GM18867 (cell line): ENCODE measurements at regions not wholly inside any gene's neighbourhood (a gene's known extent, or its start where the extent isn't known, plus 50 kb on each side); places are given as distances from the start of the nearest gene placed in this dataset.

Experiments
- ATAC-seq: cut with Tn5 transposase; IDR thresholded peaks from one replicate; pipeline ENCODE4 v1.9.1; 2021; ENCODE audit warnings: mild to moderate bottlenecking, moderate library complexity; ENCODE audit not compliant: unreplicated experiment

- no peak for ATAC-seq
These were observed 294.8 kb upstream of the DKK2 start for GRCh38 chr4:107330916-107331315.

GRCh38 chr4:107319386-107319785, 283.3 kb upstream of the DKK2 start:
- no peak for ATAC-seq

GRCh38 chr4:107318078-107318477, 282.0 kb upstream of the DKK2 start:
- ATAC-seq: no peak

- ATAC-seq: no peak
These were observed 281.5 kb upstream of the DKK2 start for GRCh38 chr4:107317611-107318010.

GRCh38 chr4:107315584-107315983, 279.5 kb upstream of the DKK2 start:
- no peak for ATAC-seq

GRCh38 chr4:107314156-107314555, 278.0 kb upstream of the DKK2 start:
- no peak for ATAC-seq

- ATAC-seq: no peak
These were observed 276.3 kb upstream of the DKK2 start for GRCh38 chr4:107312366-107312765.

GRCh38 chr4:107304699-107305286, 268.7 kb upstream of the DKK2 start:
- no peak for ATAC-seq

GRCh38 chr4:107299646-107300045, 263.5 kb upstream of the DKK2 start:
- no peak for ATAC-seq

- ATAC-seq: no peak
These were observed 256.9 kb upstream of the DKK2 start for GRCh38 chr4:107292979-107293378.

- no peak for ATAC-seq
These were observed 247.8 kb upstream of the DKK2 start for GRCh38 chr4:107283587-107284559.

- ATAC-seq: no peak
These were observed 243.6 kb upstream of the DKK2 start for GRCh38 chr4:107279733-107280132.

GRCh38 chr4:107278791-107279483, 242.8 kb upstream of the DKK2 start:
- ATAC-seq: no peak

GRCh38 chr4:107276052-107276451, 239.9 kb upstream of the DKK2 start:
- ATAC-seq: no peak

- ATAC-seq: no peak
These were observed 239.1 kb upstream of the DKK2 start for GRCh38 chr4:107275225-107275624.

GRCh38 chr4:107270614-107271013, 234.5 kb upstream of the DKK2 start:
- ATAC-seq: no peak

- no peak for ATAC-seq
These were observed 233.1 kb upstream of the DKK2 start for GRCh38 chr4:107269175-107269574.

GRCh38 chr4:107265859-107266258, 229.7 kb upstream of the DKK2 start:
- ATAC-seq: no peak

GRCh38 chr4:107261241-107261874, 225.2 kb upstream of the DKK2 start:
- ATAC-seq: no peak

GRCh38 chr4:107258359-107258758, 222.2 kb upstream of the DKK2 start:
- ATAC-seq: no peak

GRCh38 chr4:107255596-107255995, 219.5 kb upstream of the DKK2 start:
- ATAC-seq: no peak
